H1 (cell line): ENCODE measurements at regions not wholly inside any gene's neighbourhood (a gene's known extent, or its start where the extent isn't known, plus 50 kb on each side); places are given as distances from the start of the nearest gene placed in this dataset.

Experiments
- CTCF ChIA-PET: fragments of 300-600 bp; sonication (Branson Sonifier 250); formaldehyde crosslinking; loops from one replicate; lab custom pipeline; 2021; ENCODE audit not compliant: partially characterized antibody; lab: Charles Lee
- POLR2A ChIA-PET: fragments of 300-600 bp; sonication (Branson Sonifier 250); formaldehyde crosslinking; loops from one replicate; lab custom pipeline; 2021; ENCODE audit warnings: inconsistent platforms; ENCODE audit not compliant: partially characterized antibody; lab: Charles Lee
- DNase-seq, 2 experiments: peaks; one replicate each; pipeline versions ENCODE4 v3.0.0 to v3.0.0-alpha.2; 2010 to 2022; ENCODE audit warnings: low spot score in 2 of 2, low read depth in 1 of 2, mixed read lengths in 1 of 2
- FAIRE-seq: peaks from 2 replicates; lab custom pipeline; 2011; peaks lifted over from hg19 to GRCh38; lab: Jason Lieb, UNC
- H2AFZ ChIP-seq: 2 replicates; pipeline ENCODE4 v1.8.1; 2012; ENCODE audit warnings: low read length, inconsistent platforms
- H2AK5ac ChIP-seq: 2 replicates; pipeline ENCODE4 v1.6.1; 2013; ENCODE audit warnings: low read depth, low read length
- H2BK120ac ChIP-seq: replicated peaks from 2 replicates; pipeline ENCODE3; 2013; ENCODE audit warnings: low read depth, low read length, inconsistent platforms
- H2BK12ac ChIP-seq: 2 replicates; pipeline ENCODE4 v1.6.1; 2013; ENCODE audit warnings: low read depth, low read length
- H2BK15ac ChIP-seq: 2 replicates; pipeline ENCODE4 v1.6.1; 2013; ENCODE audit warnings: low read length
- H2BK20ac ChIP-seq: 2 replicates; pipeline ENCODE4 v1.6.1; 2013; ENCODE audit warnings: low read length
- H2BK5ac ChIP-seq: 2 replicates; pipeline ENCODE4 v1.6.1; 2013; ENCODE audit warnings: low read depth, low read length
- H3K14ac ChIP-seq: 2 replicates; pipeline ENCODE4 v1.6.1; 2013; ENCODE audit warnings: inconsistent platforms; ENCODE audit not compliant: insufficient read length
- H3K18ac ChIP-seq: 2 replicates; pipeline ENCODE4 v1.6.1; 2013; ENCODE audit warnings: low read length; ENCODE audit errors: extremely low read depth
- H3K23ac ChIP-seq: 2 replicates; pipeline ENCODE4 v1.6.1; 2013; ENCODE audit warnings: inconsistent platforms; ENCODE audit not compliant: insufficient read length
- H3K23me2 ChIP-seq: 2 replicates; pipeline ENCODE4 v1.6.1; 2013; ENCODE audit warnings: low read depth, low read length
- H3K27ac ChIP-seq: 2 replicates; pipeline ENCODE4 v1.6.1; 2011; ENCODE audit warnings: low read depth, low read length, inconsistent platforms
- H3K27me3 ChIP-seq, 4 experiments: replicated peaks in 1 of 4; 1 replicate in 1 of 4; 2 replicates in 3 of 4; pipeline versions ENCODE4 v1.6.1 to v1.8.1; 2011 to 2013; ENCODE audit warnings: low read length in 3 of 4, mild to moderate bottlenecking in 3 of 4, inconsistent platforms in 2 of 4, mixed read lengths in 2 of 4, moderate library complexity in 1 of 4; ENCODE audit not compliant: control insufficient read depth in 3 of 4, insufficient read depth in 3 of 4; ENCODE audit errors: extremely low read depth in 1 of 4
- H3K36me3 ChIP-seq, 4 experiments: 2 replicates each; pipeline versions ENCODE4 v1.6.1 to v1.8.1; 2011 to 2013; ENCODE audit warnings: mild to moderate bottlenecking in 4 of 4, low read length in 3 of 4, moderate library complexity in 2 of 4, control low read depth in 1 of 4, inconsistent platforms in 1 of 4; ENCODE audit not compliant: insufficient read depth in 4 of 4, control insufficient read depth in 2 of 4
- H3K4ac ChIP-seq: replicated peaks from 2 replicates; pipeline ENCODE3; 2013; ENCODE audit warnings: low read length, low read depth, mixed read lengths, inconsistent platforms; ENCODE audit not compliant: insufficient read length
- H3K4me1 ChIP-seq, 4 experiments: replicated peaks in 1 of 4; 1 replicate in 1 of 4; 2 replicates in 3 of 4; pipeline versions ENCODE4 v1.6.1 to v1.8.1; 2011 to 2013; ENCODE audit warnings: low read length in 3 of 4, inconsistent platforms in 2 of 4, mixed read lengths in 1 of 4; ENCODE audit not compliant: insufficient read depth in 4 of 4, control insufficient read depth in 3 of 4
- H3K4me2 ChIP-seq, 2 experiments: 2 replicates each; pipeline versions ENCODE4 v1.6.1 to v1.8.1; 2011 to 2013; ENCODE audit warnings: low read depth in 2 of 2, low read length in 2 of 2, control low read depth in 1 of 2, inconsistent platforms in 1 of 2, mild to moderate bottlenecking in 1 of 2; ENCODE audit not compliant: insufficient read depth in 1 of 2
- H3K4me3 ChIP-seq, 4 experiments: fragments of 200-600, 300-600 bp in 1 of 4; sonication (generic), shearing (Covaris generic), sonication (Bioruptor Twin) in 1 of 4; 2 replicates each; pipeline versions ENCODE4 v1.5.1 to v1.8.1; 2011 to 2016; ENCODE audit warnings: low read length in 4 of 4, low read depth in 3 of 4, control low read depth in 2 of 4, inconsistent platforms in 2 of 4, mild to moderate bottlenecking in 2 of 4, mixed read lengths in 1 of 4, moderate library complexity in 1 of 4; ENCODE audit not compliant: insufficient read depth in 2 of 4; ENCODE audit errors: extremely low read depth in 1 of 4
- H3K56ac ChIP-seq: replicated peaks from 2 replicates; pipeline ENCODE3; 2013; ENCODE audit warnings: low read depth, mild to moderate bottlenecking, mixed read lengths, low read length, inconsistent platforms; ENCODE audit not compliant: insufficient read length
- H3K79me1 ChIP-seq: 2 replicates; pipeline ENCODE4 v1.6.1; 2013; ENCODE audit warnings: low read depth, low read length, control low read depth
- H3K79me2 ChIP-seq, 2 experiments: 2 replicates each; pipeline versions ENCODE4 v1.6.1 to v1.8.1; 2012 to 2013; ENCODE audit warnings: low read length in 2 of 2, mild to moderate bottlenecking in 2 of 2, inconsistent platforms in 1 of 2; ENCODE audit not compliant: insufficient read depth in 2 of 2, control insufficient read depth in 1 of 2
- H3K9ac ChIP-seq, 4 experiments: replicated peaks in 1 of 4; 1 replicate in 1 of 4; 2 replicates in 3 of 4; pipeline versions ENCODE4 v1.6.1 to v1.8.1; 2011 to 2013; ENCODE audit warnings: low read depth in 3 of 4, low read length in 3 of 4, control low read depth in 2 of 4, mild to moderate bottlenecking in 2 of 4, moderate library complexity in 2 of 4, inconsistent platforms in 1 of 4; ENCODE audit errors: extremely low read depth in 1 of 4
- H3K9me3 ChIP-seq, 2 experiments: 2 replicates each; pipeline versions ENCODE4 v1.6.1 to v1.8.1; 2012 to 2013; ENCODE audit warnings: mild to moderate bottlenecking in 2 of 2, moderate library complexity in 2 of 2, control low read depth in 1 of 2, inconsistent platforms in 1 of 2, low read depth in 1 of 2, low read length in 1 of 2, mixed read lengths in 1 of 2; ENCODE audit not compliant: insufficient read depth in 2 of 2
- H4K20me1 ChIP-seq, 2 experiments: replicated peaks in 1 of 2; 2 replicates each; pipeline versions ENCODE3 to v1.8.1; 2011 to 2013; ENCODE audit warnings: inconsistent platforms in 2 of 2, low read length in 2 of 2, mild to moderate bottlenecking in 1 of 2; ENCODE audit not compliant: insufficient read depth in 2 of 2, control insufficient read depth in 1 of 2
- H4K5ac ChIP-seq: 2 replicates; pipeline ENCODE4 v1.6.1; 2013; ENCODE audit warnings: low read length, low read depth, mixed read lengths, inconsistent platforms; ENCODE audit not compliant: insufficient read length
- H4K8ac ChIP-seq: 2 replicates; pipeline ENCODE4 v1.8.0; 2013; ENCODE audit warnings: mild to moderate bottlenecking, moderate library complexity, low read length, inconsistent platforms; ENCODE audit not compliant: insufficient read depth; ENCODE audit errors: extremely low read depth
- H4K91ac ChIP-seq: replicated peaks from 2 replicates; pipeline ENCODE3; 2013; ENCODE audit warnings: low read length, mixed read lengths, inconsistent platforms; ENCODE audit not compliant: insufficient read length
- ATF2 ChIP-seq: IDR thresholded peaks from 2 replicates; pipeline ENCODE4 v1.6.1; 2012; ENCODE audit warnings: low read length, inconsistent platforms
- CHD1 ChIP-seq: IDR thresholded peaks from 2 replicates; pipeline ENCODE4 v1.6.1; 2012; ENCODE audit warnings: low read depth, low read length, improper control_type of control experiment
- CHD2 ChIP-seq: IDR thresholded peaks from 2 replicates; pipeline ENCODE4 v1.6.1; 2012; ENCODE audit warnings: low read length, improper control_type of control experiment
- EGR1 ChIP-seq: IDR thresholded peaks from 2 replicates; pipeline ENCODE4 v1.6.1; 2011; ENCODE audit warnings: low read depth, low read length, borderline replicate concordance
- EP300 ChIP-seq, 2 experiments: IDR thresholded peaks; 1 replicate in 1 of 2; 2 replicates in 1 of 2; pipeline ENCODE4 v1.6.1; 2011 to 2012; ENCODE audit warnings: low read depth in 2 of 2, low read length in 2 of 2, mild to moderate bottlenecking in 2 of 2, borderline replicate concordance in 1 of 2, inconsistent platforms in 1 of 2, moderate library complexity in 1 of 2
- EZH2 ChIP-seq: fragments of 200-600 bp; sonication (generic); IDR thresholded peaks from 2 replicates; pipeline ENCODE4 v1.7.1; 2012; ENCODE audit warnings: low read depth, mild to moderate bottlenecking, moderate library complexity, low read length, inconsistent platforms; ENCODE audit not compliant: severe bottlenecking
- GTF2F1 ChIP-seq: IDR thresholded peaks from 2 replicates; pipeline ENCODE4 v1.6.1; 2012; ENCODE audit warnings: low read depth, low read length, improper control_type of control experiment, borderline replicate concordance
- NRF1 ChIP-seq: IDR thresholded peaks from 2 replicates; pipeline ENCODE4 v1.6.1; 2011; ENCODE audit warnings: mild to moderate bottlenecking, low read depth, low read length, improper control_type of control experiment
- SAP30 ChIP-seq: fragments of 300-600 bp; sonication (generic); IDR thresholded peaks from 2 replicates; pipeline ENCODE4 v1.7.1; 2012; ENCODE audit warnings: low read length, moderate library complexity, mild to moderate bottlenecking, inconsistent platforms; ENCODE audit not compliant: insufficient read depth, insufficient replicate concordance
- SIRT6 ChIP-seq: IDR thresholded peaks from one replicate; pipeline ENCODE4 v1.7.1; 2012; ENCODE audit warnings: low read length, inconsistent platforms
- SUZ12 ChIP-seq: fragments of 200-600 bp; sonication (generic); IDR thresholded peaks from 2 replicates; pipeline ENCODE4 v1.6.1; 2012; ENCODE audit warnings: mild to moderate bottlenecking, inconsistent platforms, low read length, moderate library complexity, mixed read lengths

- no peak overlapping the region for H2AFZ ChIP-seq
- no peaks in the 10 kb centered on the region for H3K27me3 ChIP-seq
- no peaks in the 10 kb centered on the region for H3K36me3 ChIP-seq
- H3K27ac ChIP-seq, result no peak overlapping the region
- no peak overlapping the region; a peak in 1 of 7 replicates for H3K9ac ChIP-seq
- no peak overlapping the region for H4K91ac ChIP-seq
- CTCF ChIA-PET, result no interaction called here
- no peak overlapping the region for H2BK5ac ChIP-seq
- peaks cover 0 to 3% (median 0%) of the 10 kb centered on the region in 4 experiments; a peak in 1 of 7 replicates for H3K4me1 ChIP-seq
- no peak overlapping the region for H4K5ac ChIP-seq
- no peak overlapping the region for H2BK20ac ChIP-seq
- no peak overlapping the region for H3K4me3 ChIP-seq
- H3K4me2 ChIP-seq, result no peak overlapping the region
- no peak overlapping the region for H2BK12ac ChIP-seq
- no peak overlapping the region for H2BK15ac ChIP-seq
- H3K23ac ChIP-seq, result no peak overlapping the region
- no peaks in the 10 kb centered on the region for H3K79me1 ChIP-seq
- no peak overlapping the region for H4K8ac ChIP-seq
- FAIRE-seq, result no peak
- H3K79me2 ChIP-seq, result no peaks in the 10 kb centered on the region
- H3K56ac ChIP-seq, result no peak overlapping the region
- no peak overlapping the region for H3K18ac ChIP-seq
- DNase-seq, result no peak
- no peak overlapping the region for H3K4ac ChIP-seq
- no peaks in the 10 kb centered on the region for H4K20me1 ChIP-seq
- H3K9me3 ChIP-seq, result no peaks in the 10 kb centered on the region
- H2AK5ac ChIP-seq, result no peak overlapping the region
- no peak overlapping the region for H3K14ac ChIP-seq
- POLR2A ChIA-PET, result no interaction called here
- no peak overlapping the region for H2BK120ac ChIP-seq
- no peaks in the 10 kb centered on the region for H3K23me2 ChIP-seq
- TF ChIP-seq EZH2, result no peak
- no peak for TF ChIP-seq SAP30
- no peak for TF ChIP-seq EP300 (IDR thresholded peaks at IDR 0.05; ENCODE audit: borderline replicate concordance in 1 of 2, low read depth in 2 of 2, low read length in 2 of 2)
- no peak for TF ChIP-seq CHD1
- TF ChIP-seq SIRT6, result no peak
- no peak for TF ChIP-seq GTF2F1
- TF ChIP-seq EGR1, result no peak
- no peak for TF ChIP-seq CHD2
- no peak for TF ChIP-seq NRF1
- no peak for TF ChIP-seq ATF2
- TF ChIP-seq SUZ12, result no peak
Measured at GRCh38 chr12:90254796-90255195, 546.2 kb upstream of the ATP2B1 start.
